ENCODE measurements at regions not wholly inside any gene's neighbourhood (a gene's known extent, or its start where the extent isn't known, plus 50 kb on each side); places are given as distances from the start of the nearest gene placed in this dataset.

- in situ Hi-C loops (cut with HindIII; ENCODE audit: low pct_unique_long_range_greater_than_20kb, low sequenced_read_pairs): no loop called here
- DNase-seq (ENCODE audit: low read depth in 1 of 2, low spot score in 1 of 2): no peak
- TF ChIP-seq JUND (IDR thresholded peaks at IDR 0.05; ENCODE audit: low read depth): no peak
Measured at GRCh38 chr19:13606156-13606555, 99.9 kb upstream of the CACNA1A start.

- in situ Hi-C loops (cut with HindIII; ENCODE audit: low pct_unique_long_range_greater_than_20kb, low sequenced_read_pairs): no loop called here
Measured at GRCh38 chr19:13604902-13605586, 98.8 kb upstream of the CACNA1A start.

GRCh38 chr19:13600802-13601201 lies 94.5 kb upstream of the CACNA1A start:
- no peak for DNase-seq (ENCODE audit: low read depth in 1 of 2, low spot score in 1 of 2)
- TF ChIP-seq JUND (IDR thresholded peaks at IDR 0.05; ENCODE audit: low read depth): no peak
- in situ Hi-C loops (cut with HindIII; ENCODE audit: low pct_unique_long_range_greater_than_20kb, low sequenced_read_pairs): no loop called here

More at GRCh38 chr19:13604902-13605586, 98.8 kb upstream of the CACNA1A start:
- TF ChIP-seq JUND (IDR thresholded peaks at IDR 0.05; ENCODE audit: low read depth): no peak
- no peak for DNase-seq (ENCODE audit: low read depth in 1 of 2, low spot score in 1 of 2)

GRCh38 chr19:13600091-13600490 lies 93.8 kb upstream of the CACNA1A start:
- no peak for TF ChIP-seq JUND (IDR thresholded peaks at IDR 0.05; ENCODE audit: low read depth)
- DNase-seq (ENCODE audit: low read depth in 1 of 2, low spot score in 1 of 2): no peak
- in situ Hi-C loops (cut with HindIII; ENCODE audit: low pct_unique_long_range_greater_than_20kb, low sequenced_read_pairs): no loop called here

GRCh38 chr19:13599681-13600080 lies 93.4 kb upstream of the CACNA1A start:
- TF ChIP-seq JUND (IDR thresholded peaks at IDR 0.05; ENCODE audit: low read depth): no peak
- in situ Hi-C loops (cut with HindIII; ENCODE audit: low pct_unique_long_range_greater_than_20kb, low sequenced_read_pairs): no loop called here

GRCh38 chr19:13598098-13598497 lies 91.8 kb upstream of the CACNA1A start:
- DNase-seq (ENCODE audit: low read depth in 1 of 2, low spot score in 1 of 2): no peak
- TF ChIP-seq JUND (IDR thresholded peaks at IDR 0.05; ENCODE audit: low read depth): no peak
- in situ Hi-C loops (cut with HindIII; ENCODE audit: low pct_unique_long_range_greater_than_20kb, low sequenced_read_pairs): no loop called here

More at GRCh38 chr19:13599681-13600080, 93.4 kb upstream of the CACNA1A start:
- DNase-seq (ENCODE audit: low read depth in 1 of 2, low spot score in 1 of 2): no peak

- in situ Hi-C loops (cut with HindIII; ENCODE audit: low pct_unique_long_range_greater_than_20kb, low sequenced_read_pairs): no loop called here
- DNase-seq (ENCODE audit: low read depth in 1 of 2, low spot score in 1 of 2): peak; percentile 72 to 73
- TF ChIP-seq JUND (IDR thresholded peaks at IDR 0.05; ENCODE audit: low read depth): no peak
Measured at GRCh38 chr19:13597640-13598039, 91.4 kb upstream of the CACNA1A start.

- in situ Hi-C loops (cut with HindIII; ENCODE audit: low pct_unique_long_range_greater_than_20kb, low sequenced_read_pairs): no loop called here
- DNase-seq (ENCODE audit: low read depth in 1 of 2, low spot score in 1 of 2): peak; percentile 18 to 64
- TF ChIP-seq JUND (IDR thresholded peaks at IDR 0.05; ENCODE audit: low read depth): no peak
Measured at GRCh38 chr19:13588957-13589833, 82.9 kb upstream of the CACNA1A start.

- no peak for TF ChIP-seq JUND (IDR thresholded peaks at IDR 0.05; ENCODE audit: low read depth)
- no peak for DNase-seq (ENCODE audit: low read depth in 1 of 2, low spot score in 1 of 2)
- in situ Hi-C loops (cut with HindIII; ENCODE audit: low pct_unique_long_range_greater_than_20kb, low sequenced_read_pairs): no loop called here
Measured at GRCh38 chr19:13585512-13585911, 79.2 kb upstream of the CACNA1A start.

GRCh38 chr19:13583753-13584152 lies 77.5 kb upstream of the CACNA1A start:
- in situ Hi-C loops (cut with HindIII; ENCODE audit: low pct_unique_long_range_greater_than_20kb, low sequenced_read_pairs): no loop called here
- no peak for DNase-seq (ENCODE audit: low read depth in 1 of 2, low spot score in 1 of 2)
- TF ChIP-seq JUND (IDR thresholded peaks at IDR 0.05; ENCODE audit: low read depth): no peak

- in situ Hi-C loops (cut with HindIII; ENCODE audit: low pct_unique_long_range_greater_than_20kb, low sequenced_read_pairs): no loop called here
- no peak for DNase-seq (ENCODE audit: low read depth in 1 of 2, low spot score in 1 of 2)
- TF ChIP-seq JUND (IDR thresholded peaks at IDR 0.05; ENCODE audit: low read depth): no peak
Measured at GRCh38 chr19:13583114-13583513, 76.8 kb upstream of the CACNA1A start.

- in situ Hi-C loops (cut with HindIII; ENCODE audit: low pct_unique_long_range_greater_than_20kb, low sequenced_read_pairs): no loop called here
- no peak for DNase-seq (ENCODE audit: low read depth in 1 of 2, low spot score in 1 of 2)
- TF ChIP-seq JUND (IDR thresholded peaks at IDR 0.05; ENCODE audit: low read depth): no peak
Measured at GRCh38 chr19:13581576-13581975, 75.3 kb upstream of the CACNA1A start.

GRCh38 chr19:13579388-13580060 lies 73.2 kb upstream of the CACNA1A start:
- in situ Hi-C loops (cut with HindIII; ENCODE audit: low pct_unique_long_range_greater_than_20kb, low sequenced_read_pairs): no loop called here
- TF ChIP-seq JUND (IDR thresholded peaks at IDR 0.05; ENCODE audit: low read depth): no peak
- no peak for DNase-seq (ENCODE audit: low read depth in 1 of 2, low spot score in 1 of 2)

Measured in T47D (cell line).